HG03457 (cell line): ENCODE measurements at regions not wholly inside any gene's neighbourhood (a gene's known extent, or its start where the extent isn't known, plus 50 kb on each side); places are given as distances from the start of the nearest gene placed in this dataset.
"Not testable (repeated sequence)": the region's sequence is repeated elsewhere in the genome, so short reads cannot be mapped to it uniquely, and the experiment has no call there.

ENCODE experiments used
- ATAC-seq: cut with Tn5 transposase; IDR thresholded peaks from one replicate; pipeline ENCODE4 v1.9.1; 2021; ENCODE audit warnings: moderate number of reproducible peaks; ENCODE audit not compliant: unreplicated experiment

- no peak for ATAC-seq
These were observed 612.3 kb downstream of the UTRN start for GRCh38 chr6:144897441-144897921.

- ATAC-seq = no peak
These were observed 613.0 kb downstream of the UTRN start for GRCh38 chr6:144898052-144898689.

- no peak for ATAC-seq
These were observed 613.6 kb downstream of the UTRN start for GRCh38 chr6:144898741-144899140.

GRCh38 chr6:144899161-144899560, 614.0 kb downstream of the UTRN start:
- no peak for ATAC-seq

- ATAC-seq = no peak
These were observed 616.3 kb downstream of the UTRN start for GRCh38 chr6:144901412-144901811.

- no peak for ATAC-seq
These were observed 622.9 kb downstream of the UTRN start for GRCh38 chr6:144908004-144908403.

GRCh38 chr6:144909753-144910285, 624.7 kb downstream of the UTRN start:
- ATAC-seq = no peak

GRCh38 chr6:144911322-144911721, 626.2 kb downstream of the UTRN start:
- no peak for ATAC-seq

- ATAC-seq = no peak
These were observed 627.3 kb downstream of the UTRN start for GRCh38 chr6:144912474-144912873.

GRCh38 chr6:144918073-144918472, 632.9 kb downstream of the UTRN start:
- ATAC-seq = no peak

GRCh38 chr6:144919560-144919959, 634.4 kb downstream of the UTRN start:
- no peak for ATAC-seq

GRCh38 chr6:144920391-144920961, 635.3 kb downstream of the UTRN start:
- ATAC-seq = no peak

GRCh38 chr6:144921206-144921975, 636.3 kb downstream of the UTRN start:
- no peak for ATAC-seq

GRCh38 chr6:144922120-144922722, 637.1 kb downstream of the UTRN start:
- no peak for ATAC-seq

GRCh38 chr6:144922771-144923490, 637.8 kb downstream of the UTRN start:
- not testable (repeated sequence) for ATAC-seq

GRCh38 chr6:144923491-144923787, 638.3 kb downstream of the UTRN start:
- ATAC-seq = not testable (repeated sequence)

- no peak for ATAC-seq
These were observed 643.7 kb downstream of the UTRN start for GRCh38 chr6:144928847-144929246.

GRCh38 chr6:144929262-144929661, 644.1 kb downstream of the UTRN start:
- ATAC-seq = no peak

GRCh38 chr6:144931172-144932035, 646.3 kb downstream of the UTRN start:
- ATAC-seq = no peak

- no peak for ATAC-seq
These were observed 647.5 kb downstream of the UTRN start for GRCh38 chr6:144932621-144933020.
